Loucy (cell line): ENCODE measurements at regions not wholly inside any gene's neighbourhood (a gene's known extent, or its start where the extent isn't known, plus 50 kb on each side); places are given as distances from the start of the nearest gene placed in this dataset.

Experiments used
- EZH2phosphoT487 ChIP-seq: fragments of 200-600 bp; IDR thresholded peaks from 2 replicates; pipeline ENCODE4 v1.6.1; 2018; ENCODE audit warnings: antibody characterized with exemption, mild to moderate bottlenecking, moderate library complexity, borderline replicate concordance
- TF ChIP-seq, protein P1 (sequence below): fragments of 200-600 bp; sonication (generic); conservative IDR thresholded peaks from 2 replicates; pipeline ENCODE4 v1.5.1; 2014; ENCODE audit warnings: mild to moderate bottlenecking, antibody characterized with exemption, low read length

DNA sequence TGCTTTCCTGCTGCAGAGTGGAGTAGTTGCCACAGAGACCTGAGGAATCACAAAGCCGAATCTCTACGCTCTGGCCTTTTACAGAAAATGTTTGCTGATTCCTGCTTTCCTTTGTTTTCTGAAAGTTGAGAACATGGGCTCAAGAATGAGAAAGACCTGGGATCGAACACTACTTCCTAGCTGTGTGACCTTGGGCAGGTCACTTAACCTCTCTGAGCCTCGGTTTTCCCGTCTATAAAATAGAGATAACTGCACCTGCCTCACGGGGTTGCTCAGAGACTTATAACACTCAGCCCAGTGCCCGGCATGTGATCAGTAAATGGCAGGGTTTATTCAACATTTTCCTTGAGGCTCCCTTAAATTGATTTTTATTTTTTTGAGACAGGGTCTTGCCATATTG is 70.9 kb upstream of the ALX4 start:
- TF ChIP-seq, protein P1, sequence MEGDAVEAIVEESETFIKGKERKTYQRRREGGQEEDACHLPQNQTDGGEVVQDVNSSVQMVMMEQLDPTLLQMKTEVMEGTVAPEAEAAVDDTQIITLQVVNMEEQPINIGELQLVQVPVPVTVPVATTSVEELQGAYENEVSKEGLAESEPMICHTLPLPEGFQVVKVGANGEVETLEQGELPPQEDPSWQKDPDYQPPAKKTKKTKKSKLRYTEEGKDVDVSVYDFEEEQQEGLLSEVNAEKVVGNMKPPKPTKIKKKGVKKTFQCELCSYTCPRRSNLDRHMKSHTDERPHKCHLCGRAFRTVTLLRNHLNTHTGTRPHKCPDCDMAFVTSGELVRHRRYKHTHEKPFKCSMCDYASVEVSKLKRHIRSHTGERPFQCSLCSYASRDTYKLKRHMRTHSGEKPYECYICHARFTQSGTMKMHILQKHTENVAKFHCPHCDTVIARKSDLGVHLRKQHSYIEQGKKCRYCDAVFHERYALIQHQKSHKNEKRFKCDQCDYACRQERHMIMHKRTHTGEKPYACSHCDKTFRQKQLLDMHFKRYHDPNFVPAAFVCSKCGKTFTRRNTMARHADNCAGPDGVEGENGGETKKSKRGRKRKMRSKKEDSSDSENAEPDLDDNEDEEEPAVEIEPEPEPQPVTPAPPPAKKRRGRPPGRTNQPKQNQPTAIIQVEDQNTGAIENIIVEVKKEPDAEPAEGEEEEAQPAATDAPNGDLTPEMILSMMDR: no peak
- TF ChIP-seq EZH2phosphoT487: no peak
